ENCODE measurements at regions not wholly inside any gene's neighbourhood (a gene's known extent, or its start where the extent isn't known, plus 50 kb on each side); places are given as distances from the start of the nearest gene placed in this dataset.

DNA sequence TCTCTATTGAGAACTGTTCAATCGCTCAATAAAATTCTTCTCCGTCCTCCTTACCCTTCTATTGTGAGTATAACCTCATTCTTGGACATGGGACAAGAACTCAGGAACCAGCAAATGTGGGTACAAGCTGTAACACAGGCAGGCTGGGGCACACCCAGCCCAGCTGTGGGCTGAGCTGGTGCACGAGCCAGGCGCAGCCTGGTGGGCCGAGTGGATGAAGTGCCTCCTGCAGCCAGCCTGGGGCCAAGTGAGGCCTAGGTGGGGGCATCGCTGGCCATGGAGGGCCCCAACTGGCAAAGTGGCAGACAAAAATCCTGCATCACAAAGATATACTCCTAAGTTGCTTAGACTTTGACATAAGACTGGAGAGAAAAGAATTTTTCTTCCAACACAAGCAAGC lies 57.9 kb upstream of the DIAPH3 start:
- Histone ChIP-seq H4K5ac (ENCODE audit: insufficient read length, low read depth, low read length) (no peak overlapping the region), H3K79me1 (ENCODE audit: low read depth, low read length) (no peaks in the 10 kb centered on the region), H4K20me1 (replicated peaks in 1 of 2; ENCODE audit: control insufficient read depth in 1 of 2, insufficient read depth in 2 of 2, low read length in 2 of 2) (no peaks in the 10 kb centered on the region), H3K4me3 (ENCODE audit: extremely low read depth in 1 of 4, insufficient read depth in 2 of 4, low read depth in 3 of 4, low read length in 4 of 4) (no peak overlapping the region), H3K79me2 (ENCODE audit: control insufficient read depth in 1 of 2, insufficient read depth in 2 of 2, low read length in 2 of 2) (no peaks in the 10 kb centered on the region), H2BK5ac (ENCODE audit: low read depth, low read length) (no peak overlapping the region), H3K36me3 (ENCODE audit: control insufficient read depth in 2 of 4, insufficient read depth in 4 of 4, low read length in 3 of 4) (no peaks in the 10 kb centered on the region), H4K91ac (replicated peaks; ENCODE audit: insufficient read length, low read length) (no peak overlapping the region), H2BK12ac (ENCODE audit: low read depth, low read length) (no peak overlapping the region), H3K9me3 (ENCODE audit: insufficient read depth in 2 of 2, low read depth in 1 of 2, low read length in 1 of 2) (no peaks in the 10 kb centered on the region), H3K23me2 (ENCODE audit: low read depth, low read length) (peaks cover 1% of the 10 kb centered on the region; the same call in 1 of the 2 replicates), H2BK15ac (ENCODE audit: low read length) (no peak overlapping the region), H3K4me1 (replicated peaks in 1 of 4; ENCODE audit: control insufficient read depth in 3 of 4, insufficient read depth in 4 of 4, low read length in 3 of 4) (no peaks in the 10 kb centered on the region), H3K4ac (replicated peaks; ENCODE audit: insufficient read length, low read depth, low read length) (no peak overlapping the region), H2BK20ac (ENCODE audit: low read length) (no peak overlapping the region), H2BK120ac (replicated peaks; ENCODE audit: low read depth, low read length) (no peak overlapping the region), H4K8ac (ENCODE audit: extremely low read depth, insufficient read depth, low read length) (no peak overlapping the region), H3K18ac (ENCODE audit: extremely low read depth, low read length) (no peak overlapping the region), H3K27me3 (replicated peaks in 1 of 4; ENCODE audit: control insufficient read depth in 3 of 4, extremely low read depth in 1 of 4, insufficient read depth in 3 of 4, low read length in 3 of 4) (peaks cover 0 to 1% (median 0%) of the 10 kb centered on the region in 4 experiments; a peak in 1 of 7 replicates), H3K4me2 (ENCODE audit: insufficient read depth in 1 of 2, low read depth in 2 of 2, low read length in 2 of 2) (no peak overlapping the region), H3K14ac (ENCODE audit: insufficient read length) (no peak overlapping the region), H2AK5ac (ENCODE audit: low read depth, low read length) (no peak overlapping the region), H3K56ac (replicated peaks; ENCODE audit: insufficient read length, low read depth, low read length) (no peak overlapping the region), H3K27ac (ENCODE audit: low read depth, low read length) (no peak overlapping the region), H2AFZ (ENCODE audit: low read length) (no peak overlapping the region), H3K23ac (ENCODE audit: insufficient read length) (no peak overlapping the region), H3K9ac (replicated peaks in 1 of 4; ENCODE audit: extremely low read depth in 1 of 4, low read depth in 3 of 4, low read length in 3 of 4) (no peak overlapping the region)
- ChIA-PET CTCF (ENCODE audit: partially characterized antibody) (no interaction called here), POLR2A (ENCODE audit: partially characterized antibody) (no interaction called here)
- FAIRE-seq (no peak), DNase-seq (ENCODE audit: low read depth in 1 of 2, low spot score in 2 of 2) (no peak)
- WGBS, 2 experiments (ENCODE audit: extremely low coverage in 1 of 2, insufficient coverage in 1 of 2, insufficient read length in 1 of 2, insufficient replicate concordance in 2 of 2, low coverage in 1 of 2, low lambda C conversion rate in 2 of 2, missing lambda C conversion rate in 1 of 2), result 93% methylated on average over 6 of the region's 6 CpGs; no CpG with 5 or more reads in 1 of the 2 experiments
- TF ChIP-seq, protein P1, sequence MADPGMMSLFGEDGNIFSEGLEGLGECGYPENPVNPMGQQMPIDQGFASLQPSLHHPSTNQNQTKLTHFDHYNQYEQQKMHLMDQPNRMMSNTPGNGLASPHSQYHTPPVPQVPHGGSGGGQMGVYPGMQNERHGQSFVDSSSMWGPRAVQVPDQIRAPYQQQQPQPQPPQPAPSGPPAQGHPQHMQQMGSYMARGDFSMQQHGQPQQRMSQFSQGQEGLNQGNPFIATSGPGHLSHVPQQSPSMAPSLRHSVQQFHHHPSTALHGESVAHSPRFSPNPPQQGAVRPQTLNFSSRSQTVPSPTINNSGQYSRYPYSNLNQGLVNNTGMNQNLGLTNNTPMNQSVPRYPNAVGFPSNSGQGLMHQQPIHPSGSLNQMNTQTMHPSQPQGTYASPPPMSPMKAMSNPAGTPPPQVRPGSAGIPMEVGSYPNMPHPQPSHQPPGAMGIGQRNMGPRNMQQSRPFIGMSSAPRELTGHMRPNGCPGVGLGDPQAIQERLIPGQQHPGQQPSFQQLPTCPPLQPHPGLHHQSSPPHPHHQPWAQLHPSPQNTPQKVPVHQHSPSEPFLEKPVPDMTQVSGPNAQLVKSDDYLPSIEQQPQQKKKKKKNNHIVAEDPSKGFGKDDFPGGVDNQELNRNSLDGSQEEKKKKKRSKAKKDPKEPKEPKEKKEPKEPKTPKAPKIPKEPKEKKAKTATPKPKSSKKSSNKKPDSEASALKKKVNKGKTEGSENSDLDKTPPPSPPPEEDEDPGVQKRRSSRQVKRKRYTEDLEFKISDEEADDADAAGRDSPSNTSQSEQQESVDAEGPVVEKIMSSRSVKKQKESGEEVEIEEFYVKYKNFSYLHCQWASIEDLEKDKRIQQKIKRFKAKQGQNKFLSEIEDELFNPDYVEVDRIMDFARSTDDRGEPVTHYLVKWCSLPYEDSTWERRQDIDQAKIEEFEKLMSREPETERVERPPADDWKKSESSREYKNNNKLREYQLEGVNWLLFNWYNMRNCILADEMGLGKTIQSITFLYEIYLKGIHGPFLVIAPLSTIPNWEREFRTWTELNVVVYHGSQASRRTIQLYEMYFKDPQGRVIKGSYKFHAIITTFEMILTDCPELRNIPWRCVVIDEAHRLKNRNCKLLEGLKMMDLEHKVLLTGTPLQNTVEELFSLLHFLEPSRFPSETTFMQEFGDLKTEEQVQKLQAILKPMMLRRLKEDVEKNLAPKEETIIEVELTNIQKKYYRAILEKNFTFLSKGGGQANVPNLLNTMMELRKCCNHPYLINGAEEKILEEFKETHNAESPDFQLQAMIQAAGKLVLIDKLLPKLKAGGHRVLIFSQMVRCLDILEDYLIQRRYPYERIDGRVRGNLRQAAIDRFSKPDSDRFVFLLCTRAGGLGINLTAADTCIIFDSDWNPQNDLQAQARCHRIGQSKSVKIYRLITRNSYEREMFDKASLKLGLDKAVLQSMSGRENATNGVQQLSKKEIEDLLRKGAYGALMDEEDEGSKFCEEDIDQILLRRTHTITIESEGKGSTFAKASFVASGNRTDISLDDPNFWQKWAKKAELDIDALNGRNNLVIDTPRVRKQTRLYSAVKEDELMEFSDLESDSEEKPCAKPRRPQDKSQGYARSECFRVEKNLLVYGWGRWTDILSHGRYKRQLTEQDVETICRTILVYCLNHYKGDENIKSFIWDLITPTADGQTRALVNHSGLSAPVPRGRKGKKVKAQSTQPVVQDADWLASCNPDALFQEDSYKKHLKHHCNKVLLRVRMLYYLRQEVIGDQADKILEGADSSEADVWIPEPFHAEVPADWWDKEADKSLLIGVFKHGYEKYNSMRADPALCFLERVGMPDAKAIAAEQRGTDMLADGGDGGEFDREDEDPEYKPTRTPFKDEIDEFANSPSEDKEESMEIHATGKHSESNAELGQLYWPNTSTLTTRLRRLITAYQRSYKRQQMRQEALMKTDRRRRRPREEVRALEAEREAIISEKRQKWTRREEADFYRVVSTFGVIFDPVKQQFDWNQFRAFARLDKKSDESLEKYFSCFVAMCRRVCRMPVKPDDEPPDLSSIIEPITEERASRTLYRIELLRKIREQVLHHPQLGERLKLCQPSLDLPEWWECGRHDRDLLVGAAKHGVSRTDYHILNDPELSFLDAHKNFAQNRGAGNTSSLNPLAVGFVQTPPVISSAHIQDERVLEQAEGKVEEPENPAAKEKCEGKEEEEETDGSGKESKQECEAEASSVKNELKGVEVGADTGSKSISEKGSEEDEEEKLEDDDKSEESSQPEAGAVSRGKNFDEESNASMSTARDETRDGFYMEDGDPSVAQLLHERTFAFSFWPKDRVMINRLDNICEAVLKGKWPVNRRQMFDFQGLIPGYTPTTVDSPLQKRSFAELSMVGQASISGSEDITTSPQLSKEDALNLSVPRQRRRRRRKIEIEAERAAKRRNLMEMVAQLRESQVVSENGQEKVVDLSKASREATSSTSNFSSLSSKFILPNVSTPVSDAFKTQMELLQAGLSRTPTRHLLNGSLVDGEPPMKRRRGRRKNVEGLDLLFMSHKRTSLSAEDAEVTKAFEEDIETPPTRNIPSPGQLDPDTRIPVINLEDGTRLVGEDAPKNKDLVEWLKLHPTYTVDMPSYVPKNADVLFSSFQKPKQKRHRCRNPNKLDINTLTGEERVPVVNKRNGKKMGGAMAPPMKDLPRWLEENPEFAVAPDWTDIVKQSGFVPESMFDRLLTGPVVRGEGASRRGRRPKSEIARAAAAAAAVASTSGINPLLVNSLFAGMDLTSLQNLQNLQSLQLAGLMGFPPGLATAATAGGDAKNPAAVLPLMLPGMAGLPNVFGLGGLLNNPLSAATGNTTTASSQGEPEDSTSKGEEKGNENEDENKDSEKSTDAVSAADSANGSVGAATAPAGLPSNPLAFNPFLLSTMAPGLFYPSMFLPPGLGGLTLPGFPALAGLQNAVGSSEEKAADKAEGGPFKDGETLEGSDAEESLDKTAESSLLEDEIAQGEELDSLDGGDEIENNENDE (IDR thresholded peaks at IDR 0.05; ENCODE audit: insufficient replicate concordance, low read length), result no peak
